Mucosa of descending colon (tissue), 3 donors: ENCODE measurements at regions not wholly inside any gene's neighbourhood (a gene's known extent, or its start where the extent isn't known, plus 50 kb on each side); places are given as distances from the start of the nearest gene placed in this dataset.

ENCODE experiments used
- ATAC-seq: fragments of 200-7000 bp; cut with Tn5 transposase; one replicate; pipeline ENCODE4 v1.9.1; 2020; ENCODE audit warnings: mild to moderate bottlenecking, moderate library complexity
- DNase-seq, 3 donors: peaks; one replicate each; pipeline ENCODE4 v3.0.0-alpha.2; 2020
- H3K36me3 ChIP-seq: fragments of 200-600 bp; one replicate; pipeline ENCODE4 v1.8.0; 2021; ENCODE audit warnings: low read depth, mild to moderate bottlenecking
- H3K4me1 ChIP-seq: fragments of 200-600 bp; one replicate; pipeline ENCODE4 v1.8.0; 2021; ENCODE audit warnings: low read depth, mild to moderate bottlenecking
- H3K4me3 ChIP-seq: fragments of 200-600 bp; one replicate; pipeline ENCODE4 v1.8.0; 2021; ENCODE audit warnings: mild to moderate bottlenecking
- H3K9me3 ChIP-seq: fragments of 200-600 bp; one replicate; pipeline ENCODE4 v1.8.0; 2021; ENCODE audit warnings: mild to moderate bottlenecking
- intact Hi-C, 2 donors: fragments of 100-400 bp; cut with DNase I in 1 of 2; cut with micrococcal nuclease in 1 of 2; formaldehyde crosslinking; loops; one replicate each; pipeline versions ENCODE4 v1.11.0 to v1.11.1; 2022; cut with DNase I, micrococcal nuclease
- TF ChIP-seq, protein P1 (sequence below): fragments of 200-600 bp; IDR thresholded peaks from one replicate; pipeline ENCODE4 v1.8.0; 2022; ENCODE audit warnings: antibody characterized with exemption, mild to moderate bottlenecking
- donor health status: DM: no; HTN: no; CAD: no; lungs with moderate emphysema.
- donor health status: DM: no; HTN: no; CAD: no.
- donor health status: DM: no; HTN: yes; CAD: no.

DNA sequence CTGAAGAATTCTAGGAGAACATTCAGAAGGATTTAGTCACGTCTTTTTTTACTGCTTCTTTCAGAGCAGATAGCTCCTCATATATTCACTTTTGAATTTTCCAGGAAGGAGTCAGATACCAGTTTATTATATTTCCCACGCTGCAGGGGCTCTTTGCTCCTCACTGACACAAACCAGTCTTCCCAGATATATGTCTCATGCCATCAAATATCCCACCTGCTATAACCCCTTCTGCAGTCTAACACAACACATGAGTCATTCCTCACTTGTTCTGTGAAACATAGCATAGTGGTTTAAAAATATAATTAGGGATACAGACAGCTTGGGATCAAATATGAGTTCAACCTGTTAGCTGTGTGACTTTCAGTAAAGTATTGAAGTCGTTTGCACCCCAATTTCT lies 251.7 kb upstream of the DPYD start:
- TF ChIP-seq, protein P1, sequence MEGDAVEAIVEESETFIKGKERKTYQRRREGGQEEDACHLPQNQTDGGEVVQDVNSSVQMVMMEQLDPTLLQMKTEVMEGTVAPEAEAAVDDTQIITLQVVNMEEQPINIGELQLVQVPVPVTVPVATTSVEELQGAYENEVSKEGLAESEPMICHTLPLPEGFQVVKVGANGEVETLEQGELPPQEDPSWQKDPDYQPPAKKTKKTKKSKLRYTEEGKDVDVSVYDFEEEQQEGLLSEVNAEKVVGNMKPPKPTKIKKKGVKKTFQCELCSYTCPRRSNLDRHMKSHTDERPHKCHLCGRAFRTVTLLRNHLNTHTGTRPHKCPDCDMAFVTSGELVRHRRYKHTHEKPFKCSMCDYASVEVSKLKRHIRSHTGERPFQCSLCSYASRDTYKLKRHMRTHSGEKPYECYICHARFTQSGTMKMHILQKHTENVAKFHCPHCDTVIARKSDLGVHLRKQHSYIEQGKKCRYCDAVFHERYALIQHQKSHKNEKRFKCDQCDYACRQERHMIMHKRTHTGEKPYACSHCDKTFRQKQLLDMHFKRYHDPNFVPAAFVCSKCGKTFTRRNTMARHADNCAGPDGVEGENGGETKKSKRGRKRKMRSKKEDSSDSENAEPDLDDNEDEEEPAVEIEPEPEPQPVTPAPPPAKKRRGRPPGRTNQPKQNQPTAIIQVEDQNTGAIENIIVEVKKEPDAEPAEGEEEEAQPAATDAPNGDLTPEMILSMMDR = no peak
- Histone ChIP-seq H3K36me3 (no peaks in the 10 kb centered on the region), H3K9me3 (no peaks in the 10 kb centered on the region), H3K4me1 (no peaks in the 10 kb centered on the region), H3K4me3 (no peak overlapping the region)
- DNase-seq (no peak), ATAC-seq (no peak)
- intact Hi-C loops = no loop called here

DNA sequence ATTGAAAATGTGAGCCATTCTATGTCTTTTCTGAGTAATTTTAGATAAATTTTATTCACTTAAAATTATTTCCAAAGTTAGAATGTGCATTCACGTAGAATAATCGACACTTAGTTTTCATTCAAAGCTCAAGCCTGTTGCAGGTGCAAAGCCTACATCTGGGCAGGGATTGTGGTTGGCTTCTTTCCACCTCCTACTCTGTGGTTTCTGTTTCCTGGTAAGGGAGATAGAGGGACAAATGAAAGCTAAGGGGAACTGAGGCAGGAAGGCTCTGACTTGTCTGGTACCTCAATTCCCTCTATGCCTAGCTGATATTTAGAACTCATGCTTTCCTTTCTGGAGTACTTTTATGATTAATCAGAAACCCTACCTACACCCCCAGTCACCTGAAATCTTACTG lies 251.2 kb upstream of the DPYD start:
- no peak overlapping the region for H3K4me3 ChIP-seq
- DNase-seq (no peak), ATAC-seq (no peak)
- H3K36me3 ChIP-seq = no peaks in the 10 kb centered on the region
- TF ChIP-seq, protein P1 = no peak
- no peaks in the 10 kb centered on the region for H3K4me1 ChIP-seq
- no peaks in the 10 kb centered on the region for H3K9me3 ChIP-seq
- intact Hi-C loops = no loop called here

DNA sequence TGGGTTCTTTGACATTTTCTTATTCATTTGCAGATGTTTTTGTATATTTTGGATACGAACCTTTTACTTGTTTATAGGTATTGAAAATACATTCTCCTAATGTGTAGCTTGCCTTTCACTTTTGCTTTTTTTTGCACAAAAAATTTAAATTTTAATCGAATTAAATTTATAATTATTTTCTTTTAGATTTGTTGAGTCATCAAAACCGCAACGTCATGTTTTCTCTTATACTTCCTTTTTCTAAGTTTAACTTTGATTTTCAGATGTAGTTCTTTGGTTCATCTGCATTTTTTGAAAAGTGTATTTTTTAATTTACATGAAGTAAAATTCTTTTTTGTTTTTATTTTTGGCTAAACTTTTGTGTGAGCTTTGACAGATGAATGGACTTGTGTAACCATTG lies 243.7 kb upstream of the DPYD start:
- no peak for DNase-seq
- no peak overlapping the region for H3K4me3 ChIP-seq
- intact Hi-C loops = no loop called here
- TF ChIP-seq, protein P1 = no peak
- no peaks in the 10 kb centered on the region for H3K4me1 ChIP-seq
- ATAC-seq = no peak
- H3K36me3 ChIP-seq = no peaks in the 10 kb centered on the region
- H3K9me3 ChIP-seq = no peaks in the 10 kb centered on the region

DNA sequence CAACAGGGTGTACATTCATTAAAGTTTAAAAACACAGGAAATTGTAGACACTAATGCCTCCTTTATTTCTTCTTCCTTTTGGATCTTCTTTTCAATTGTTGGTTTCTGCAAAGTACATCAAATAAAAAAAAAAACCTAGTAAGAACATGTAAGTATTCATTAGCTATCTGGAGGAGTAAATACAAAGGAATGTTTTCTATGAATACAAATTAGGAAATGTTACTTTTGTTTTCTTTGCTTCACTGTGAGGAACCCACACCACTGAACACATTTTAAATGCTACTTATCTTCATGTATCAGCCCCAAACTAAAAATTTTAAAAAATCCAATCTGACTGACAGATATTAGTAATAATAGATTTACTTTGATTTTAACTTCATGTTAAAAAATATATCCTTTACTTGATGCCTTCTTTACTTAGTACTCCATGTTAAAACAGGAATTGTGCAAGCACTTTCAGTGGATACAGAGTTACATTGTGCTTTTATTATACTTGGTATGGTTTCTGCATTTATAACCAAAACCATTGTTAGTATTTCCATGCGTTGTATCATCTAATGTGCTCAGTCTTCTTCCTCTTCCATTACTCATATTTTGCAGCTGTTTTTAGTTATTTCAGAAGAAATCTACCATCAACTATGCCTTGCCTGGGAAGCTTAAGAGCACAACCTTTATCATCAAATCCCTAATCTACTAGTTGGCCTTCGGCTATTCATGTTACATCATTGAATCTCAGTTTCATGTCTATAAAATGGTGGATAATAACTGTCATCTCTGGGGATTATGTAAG lies 236.9 kb upstream of the DPYD start:
- intact Hi-C loops = no loop called here
- TF ChIP-seq, protein P1 = no peak
- ATAC-seq (no peak), DNase-seq (no peak)
- Histone ChIP-seq H3K4me1 (no peaks in the 10 kb centered on the region), H3K4me3 (no peak overlapping the region), H3K9me3 (no peaks in the 10 kb centered on the region), H3K36me3 (no peaks in the 10 kb centered on the region)

DNA sequence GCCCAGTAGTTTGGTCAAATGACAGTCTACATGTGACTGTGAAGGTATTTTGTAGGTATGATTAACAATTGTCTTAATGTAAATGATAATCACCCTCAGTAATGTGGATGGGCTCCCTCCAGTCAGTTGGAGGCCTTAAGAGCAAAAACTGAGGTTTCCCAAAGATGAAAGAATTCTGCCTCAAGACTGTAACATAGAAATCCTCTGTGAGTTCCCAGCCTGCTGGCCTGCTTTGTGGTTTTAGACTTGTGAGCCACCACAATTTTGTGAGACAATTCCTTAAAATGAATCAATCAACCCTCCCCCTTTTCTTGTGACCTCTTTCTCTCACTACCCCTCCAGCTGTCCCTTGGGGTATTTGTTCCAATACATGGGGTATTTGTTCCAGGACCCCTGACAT lies 226.4 kb upstream of the DPYD start:
- Histone ChIP-seq H3K9me3 (no peaks in the 10 kb centered on the region), H3K36me3 (no peaks in the 10 kb centered on the region), H3K4me1 (no peaks in the 10 kb centered on the region), H3K4me3 (no peak overlapping the region)
- no peak for DNase-seq
- ATAC-seq = no peak
- TF ChIP-seq, protein P1 = no peak
- intact Hi-C loops = no loop called here

DNA sequence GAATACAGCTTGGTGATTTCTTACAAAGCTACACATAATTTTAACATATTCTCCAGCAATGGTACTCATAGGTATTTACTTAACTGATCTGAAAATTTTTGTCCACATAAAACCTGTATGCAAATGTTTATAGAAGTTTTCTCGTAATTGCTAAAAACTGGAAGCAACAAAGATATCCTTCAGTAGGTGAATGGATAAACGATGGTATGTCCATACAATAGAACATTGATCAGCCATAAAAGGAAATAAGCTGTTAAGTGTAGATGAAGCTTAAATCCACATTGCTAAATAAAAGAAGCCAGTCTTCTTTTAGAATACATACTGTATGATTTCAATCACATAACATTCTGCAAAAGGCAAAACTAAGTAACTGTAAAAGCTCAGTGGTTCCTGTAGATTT lies 224.8 kb upstream of the DPYD start:
- intact Hi-C loops = no loop called here
- Histone ChIP-seq H3K36me3 (no peaks in the 10 kb centered on the region), H3K4me1 (no peaks in the 10 kb centered on the region), H3K9me3 (no peaks in the 10 kb centered on the region), H3K4me3 (no peak overlapping the region)
- TF ChIP-seq, protein P1 = no peak
- DNase-seq = no peak
- ATAC-seq = no peak
